Breast epithelium (tissue), 4 donors: ENCODE measurements at regions not wholly inside any gene's neighbourhood (a gene's known extent, or its start where the extent isn't known, plus 50 kb on each side); places are given as distances from the start of the nearest gene placed in this dataset.

Source experiments
- DNase-seq, 2 donors: peaks; one replicate each; pipeline ENCODE4 v3.0.0-alpha.2; 2019; ENCODE audit warnings: low spot score in 2 of 2
- H3K27ac ChIP-seq, 2 donors: fragments of 200-600 bp; sonication (generic) in 1 of 2; one replicate each; pipeline ENCODE4 v1.5.1; 2016 to 2019; ENCODE audit warnings: mild to moderate bottlenecking in 1 of 2
- H3K27me3 ChIP-seq, 2 donors: fragments of 200-600 bp; sonication (generic) in 1 of 2; one replicate each; pipeline versions ENCODE4 v1.5.1 to v1.6.0; 2017 to 2019; ENCODE audit warnings: control low read depth in 1 of 2, mild to moderate bottlenecking in 1 of 2
- H3K36me3 ChIP-seq: fragments of 200-600 bp; one replicate; pipeline ENCODE4 v1.5.1; 2019
- H3K4me1 ChIP-seq, 2 donors: fragments of 200-600 bp; sonication (generic); one replicate each; pipeline ENCODE4 v1.5.1; 2016 to 2019; ENCODE audit warnings: control low read depth in 1 of 2
- H3K4me3 ChIP-seq, 3 donors: fragments of 200-600 bp; sonication (generic); 1 replicate in 2 of 3; 2 replicates in 1 of 3; pipeline ENCODE4 v1.5.1; 2016 to 2019; ENCODE audit warnings: mild to moderate bottlenecking in 3 of 3, moderate library complexity in 2 of 3
- H3K9me3 ChIP-seq, 2 donors: fragments of 200-600 bp; sonication (generic) in 1 of 2; one replicate each; pipeline ENCODE4 v1.5.1; 2016 to 2019; ENCODE audit warnings: control low read depth in 1 of 2
- POLR2A ChIP-seq: fragments of 450-650 bp; IDR thresholded peaks from one replicate; pipeline ENCODE4 v1.6.1; 2016; ENCODE audit warnings: antibody characterized with exemption, mild to moderate bottlenecking, moderate library complexity
- POLR2AphosphoS5 ChIP-seq, 3 donors: sonication (generic); formaldehyde crosslinking; IDR thresholded peaks; one replicate each; pipeline ENCODE4 v1.6.1; 2017; ENCODE audit warnings: antibody characterized with exemption in 3 of 3
- intact Hi-C: fragments of 100-400 bp; cut with DNase I; formaldehyde crosslinking; loops from one replicate; pipeline ENCODE4 v1.15.1; 2023; ENCODE audit warnings: low total_unique reads
- TF ChIP-seq, protein P1 (sequence below), 3 donors: fragments of 450-650 bp; IDR thresholded peaks; one replicate each; pipeline ENCODE4 v1.5.1; 2016 to 2017; ENCODE audit warnings: antibody characterized with exemption in 3 of 3, mild to moderate bottlenecking in 3 of 3, moderate library complexity in 3 of 3

DNA sequence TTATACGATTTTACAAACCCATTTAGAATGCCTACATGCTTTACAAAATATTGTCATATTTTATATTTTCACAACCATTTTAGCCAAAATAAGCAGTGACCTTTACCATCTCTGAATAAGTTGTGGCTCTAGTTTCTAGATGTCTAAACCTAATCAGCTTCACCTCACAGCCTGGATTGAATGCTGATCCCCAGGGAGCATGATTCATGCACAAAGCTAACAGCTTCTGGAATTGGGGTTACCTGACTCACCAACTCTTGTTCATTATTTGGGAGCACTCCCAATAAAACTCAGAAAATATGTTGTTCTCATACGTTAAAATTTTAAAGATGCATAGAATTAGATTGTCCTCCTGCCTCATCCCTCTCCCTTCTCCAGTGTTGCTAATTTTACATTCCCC is 611.7 kb upstream of the NETO1 start:
- H3K4me3 ChIP-seq = no peak overlapping the region
- no peak for DNase-seq
- no peaks in the 10 kb centered on the region for H3K4me1 ChIP-seq
- TF ChIP-seq POLR2AphosphoS5 (IDR thresholded peaks at IDR 0.05) = no peak
- TF ChIP-seq, protein P1, sequence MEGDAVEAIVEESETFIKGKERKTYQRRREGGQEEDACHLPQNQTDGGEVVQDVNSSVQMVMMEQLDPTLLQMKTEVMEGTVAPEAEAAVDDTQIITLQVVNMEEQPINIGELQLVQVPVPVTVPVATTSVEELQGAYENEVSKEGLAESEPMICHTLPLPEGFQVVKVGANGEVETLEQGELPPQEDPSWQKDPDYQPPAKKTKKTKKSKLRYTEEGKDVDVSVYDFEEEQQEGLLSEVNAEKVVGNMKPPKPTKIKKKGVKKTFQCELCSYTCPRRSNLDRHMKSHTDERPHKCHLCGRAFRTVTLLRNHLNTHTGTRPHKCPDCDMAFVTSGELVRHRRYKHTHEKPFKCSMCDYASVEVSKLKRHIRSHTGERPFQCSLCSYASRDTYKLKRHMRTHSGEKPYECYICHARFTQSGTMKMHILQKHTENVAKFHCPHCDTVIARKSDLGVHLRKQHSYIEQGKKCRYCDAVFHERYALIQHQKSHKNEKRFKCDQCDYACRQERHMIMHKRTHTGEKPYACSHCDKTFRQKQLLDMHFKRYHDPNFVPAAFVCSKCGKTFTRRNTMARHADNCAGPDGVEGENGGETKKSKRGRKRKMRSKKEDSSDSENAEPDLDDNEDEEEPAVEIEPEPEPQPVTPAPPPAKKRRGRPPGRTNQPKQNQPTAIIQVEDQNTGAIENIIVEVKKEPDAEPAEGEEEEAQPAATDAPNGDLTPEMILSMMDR (IDR thresholded peaks at IDR 0.05) = no peak
- no peak for TF ChIP-seq POLR2A
- no peaks in the 10 kb centered on the region for H3K9me3 ChIP-seq
- intact Hi-C loops = no loop called here
- H3K36me3 ChIP-seq = no peaks in the 10 kb centered on the region
- no peaks in the 10 kb centered on the region for H3K27me3 ChIP-seq
- H3K27ac ChIP-seq = no peak overlapping the region

DNA sequence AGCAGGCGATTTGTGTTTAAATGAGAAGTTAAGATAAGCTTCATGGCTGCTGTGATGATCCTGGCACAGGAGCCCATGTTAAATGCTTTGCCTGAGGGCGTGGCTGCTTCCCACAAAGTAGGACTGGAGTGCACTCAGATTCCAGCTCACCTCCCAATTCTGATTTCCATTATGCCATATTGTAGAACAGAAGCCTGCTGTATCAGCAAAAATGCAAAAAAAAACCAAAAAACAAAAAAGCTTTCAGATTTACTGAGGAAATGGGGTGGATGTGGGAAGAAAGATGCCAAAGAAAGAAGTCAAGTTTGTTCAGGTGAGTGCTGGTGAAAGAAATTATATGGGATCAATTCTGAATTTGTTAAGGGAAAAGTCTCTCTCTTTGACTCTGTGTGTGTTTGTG is 610.4 kb upstream of the NETO1 start:
- TF ChIP-seq POLR2AphosphoS5 (IDR thresholded peaks at IDR 0.05) (no peak), POLR2A (no peak)
- TF ChIP-seq, protein P1 (IDR thresholded peaks at IDR 0.05) = no peak
- Histone ChIP-seq H3K27ac (no peak overlapping the region), H3K27me3 (no peaks in the 10 kb centered on the region), H3K9me3 (no peaks in the 10 kb centered on the region), H3K36me3 (no peaks in the 10 kb centered on the region), H3K4me3 (no peak overlapping the region), H3K4me1 (no peaks in the 10 kb centered on the region)
- intact Hi-C loops = no loop called here
- no peak for DNase-seq

DNA sequence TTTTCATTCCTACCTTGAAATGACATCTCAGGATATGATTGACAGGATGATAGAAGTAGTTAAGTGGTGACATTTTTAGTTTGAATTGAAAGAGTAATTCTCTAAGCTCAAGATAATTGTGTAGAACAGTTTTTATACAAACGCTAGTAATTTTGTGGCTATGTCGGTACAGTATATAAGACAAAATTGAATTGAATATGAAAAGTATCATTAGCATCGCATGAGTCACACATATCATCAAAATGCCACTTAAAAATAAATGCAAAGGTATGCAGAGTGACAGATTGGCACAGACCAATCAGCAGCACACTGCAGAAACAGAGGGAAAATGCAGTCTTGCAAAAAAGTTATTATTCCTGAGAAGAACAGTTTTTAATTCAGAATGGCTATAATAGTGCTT is 608.2 kb upstream of the NETO1 start:
- no peaks in the 10 kb centered on the region for H3K36me3 ChIP-seq
- TF ChIP-seq POLR2AphosphoS5 (IDR thresholded peaks at IDR 0.05) (no peak), POLR2A (no peak)
- TF ChIP-seq, protein P1 (IDR thresholded peaks at IDR 0.05) = no peak
- H3K4me1 ChIP-seq = no peaks in the 10 kb centered on the region
- intact Hi-C loops = no loop called here
- no peak overlapping the region for H3K27ac ChIP-seq
- DNase-seq = no peak
- no peaks in the 10 kb centered on the region for H3K9me3 ChIP-seq
- H3K4me3 ChIP-seq = no peak overlapping the region
- no peaks in the 10 kb centered on the region for H3K27me3 ChIP-seq

DNA sequence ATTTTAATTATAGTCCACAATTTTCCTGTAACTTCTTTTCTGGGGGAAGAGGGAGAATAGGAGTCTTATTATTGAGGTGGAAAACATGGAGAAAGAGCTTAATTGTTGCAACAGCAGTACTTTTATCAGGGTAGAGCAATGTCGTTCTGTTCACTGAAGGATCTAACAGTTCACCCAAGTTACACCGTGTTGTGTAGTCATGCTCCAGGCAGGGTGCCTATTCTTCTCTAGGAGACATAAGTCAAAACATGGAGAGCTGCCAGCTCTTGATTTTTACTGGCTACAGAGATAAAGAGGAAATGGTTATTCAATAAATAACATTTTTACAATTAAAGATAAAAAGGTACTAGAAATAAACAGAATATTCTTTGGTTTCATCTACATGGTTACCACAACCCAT is 594.3 kb upstream of the NETO1 start:
- no peaks in the 10 kb centered on the region for H3K9me3 ChIP-seq
- no peaks in the 10 kb centered on the region for H3K4me1 ChIP-seq
- H3K4me3 ChIP-seq = no peak overlapping the region
- no peaks in the 10 kb centered on the region for H3K36me3 ChIP-seq
- no peak overlapping the region for H3K27ac ChIP-seq
- intact Hi-C loops = no loop called here
- TF ChIP-seq POLR2AphosphoS5 (IDR thresholded peaks at IDR 0.05) (no peak), POLR2A (no peak)
- TF ChIP-seq, protein P1 (IDR thresholded peaks at IDR 0.05) = no peak
- DNase-seq = no peak
- H3K27me3 ChIP-seq = no peaks in the 10 kb centered on the region

DNA sequence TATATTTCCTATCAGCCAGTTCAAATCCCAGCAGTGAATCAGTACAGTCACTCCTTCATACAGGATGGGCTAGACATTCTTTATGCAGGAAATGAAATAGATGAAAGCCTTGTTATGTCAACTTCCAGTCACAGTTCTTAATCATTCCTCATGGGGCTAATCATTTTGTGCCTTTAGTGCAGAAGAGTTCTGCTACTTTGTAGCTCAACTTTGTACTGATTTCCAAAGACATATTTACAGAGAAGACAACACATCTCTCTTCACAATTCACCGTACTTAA is 593.9 kb upstream of the NETO1 start:
- DNase-seq = no peak
- H3K36me3 ChIP-seq = no peaks in the 10 kb centered on the region
- H3K9me3 ChIP-seq = no peaks in the 10 kb centered on the region
- no peaks in the 10 kb centered on the region for H3K4me1 ChIP-seq
- TF ChIP-seq POLR2A (no peak), POLR2AphosphoS5 (IDR thresholded peaks at IDR 0.05) (no peak)
- TF ChIP-seq, protein P1 (IDR thresholded peaks at IDR 0.05) = no peak
- no peak overlapping the region for H3K4me3 ChIP-seq
- no peaks in the 10 kb centered on the region for H3K27me3 ChIP-seq
- intact Hi-C loops = no loop called here
- H3K27ac ChIP-seq = no peak overlapping the region
